ENCODE measurements at regions not wholly inside any gene's neighbourhood (a gene's known extent, or its start where the extent isn't known, plus 50 kb on each side); places are given as distances from the start of the nearest gene placed in this dataset.

GRCh38 chr9:89940625-89941024 lies 335.8 kb downstream of the GADD45G start:
- Histone ChIP-seq H3K27ac (ENCODE audit: low read length, poor library complexity, severe bottlenecking) (no peak overlapping the region), H2BK120ac (ENCODE audit: low read depth, low read length) (no peak overlapping the region), H3K79me1 (replicated peaks; ENCODE audit: low read length, poor library complexity, severe bottlenecking) (no peaks in the 10 kb centered on the region), H3K4ac (ENCODE audit: low read depth in 1 of 2, low read length in 2 of 2) (peak overlapping the region in 1 of 2 experiments; percentile 70), H2BK12ac (ENCODE audit: low read length in 2 of 2) (peak overlapping the region; percentile 33 to 46), H3K9ac (ENCODE audit: low read length) (no peak overlapping the region), H3K4me3 (ENCODE audit: insufficient read depth in 1 of 2, low read depth in 1 of 2, low read length in 2 of 2) (no peak overlapping the region), H3K14ac (ENCODE audit: low read length in 2 of 2) (peak overlapping the region in 1 of 2 experiments; percentile 6), H2BK5ac (ENCODE audit: low read depth, low read length, poor library complexity, severe bottlenecking) (no peak overlapping the region), H2BK15ac (ENCODE audit: low read depth, poor library complexity, severe bottlenecking) (no peak overlapping the region), H3K4me2 (ENCODE audit: low read length, poor library complexity, severe bottlenecking) (no peak overlapping the region), H3K36me3 (ENCODE audit: control insufficient read depth in 1 of 2, insufficient read depth in 2 of 2, low read depth in 1 of 2, low read length in 2 of 2) (no peaks in the 10 kb centered on the region), H2AK5ac (ENCODE audit: low read length, severe bottlenecking) (no peak overlapping the region), H3K27me3 (ENCODE audit: control insufficient read depth in 1 of 2, insufficient read depth in 1 of 2, low read length in 2 of 2) (peaks cover 16 to 32% of the 10 kb centered on the region in 2 experiments), H2AFZ (ENCODE audit: low read depth, low read length) (no peak overlapping the region), H3K4me1 (ENCODE audit: control insufficient read depth, insufficient read depth, low read depth, low read length) (peaks cover 13% of the 10 kb centered on the region), H3K23ac (ENCODE audit: low read length in 2 of 2) (no peak overlapping the region), H3K9me3 (ENCODE audit: control insufficient read depth, low read length) (no peaks in the 10 kb centered on the region), H4K8ac (ENCODE audit: low read length) (no peak overlapping the region), H4K91ac (ENCODE audit: low read length) (peak overlapping the region; percentile 61), H3K18ac (ENCODE audit: low read depth in 1 of 2, low read length in 2 of 2) (peak overlapping the region in 1 of 2 experiments; percentile 72)
- WGBS: 24% methylated on average over 5 of the region's 5 CpGs
- peak; percentile 44 for DNase-seq

GRCh38 chr9:89941875-89942274 lies 337.1 kb downstream of the GADD45G start:
- Histone ChIP-seq H3K9ac (ENCODE audit: low read length) (no peak overlapping the region), H3K23ac (ENCODE audit: low read length in 2 of 2) (no peak overlapping the region), H3K36me3 (ENCODE audit: control insufficient read depth in 1 of 2, insufficient read depth in 2 of 2, low read depth in 1 of 2, low read length in 2 of 2) (no peaks in the 10 kb centered on the region), H2BK12ac (ENCODE audit: low read length in 2 of 2) (no peak overlapping the region), H3K4ac (ENCODE audit: low read depth in 1 of 2, low read length in 2 of 2) (no peak overlapping the region), H2AK5ac (ENCODE audit: low read length, severe bottlenecking) (no peak overlapping the region), H3K4me1 (ENCODE audit: control insufficient read depth, insufficient read depth, low read depth, low read length) (peaks cover 13% of the 10 kb centered on the region), H3K4me2 (ENCODE audit: low read length, poor library complexity, severe bottlenecking) (no peak overlapping the region), H3K27ac (ENCODE audit: low read length, poor library complexity, severe bottlenecking) (no peak overlapping the region), H3K18ac (ENCODE audit: low read depth in 1 of 2, low read length in 2 of 2) (peak overlapping the region in 1 of 2 experiments; percentile 0), H2BK5ac (ENCODE audit: low read depth, low read length, poor library complexity, severe bottlenecking) (no peak overlapping the region), H4K91ac (ENCODE audit: low read length) (no peak overlapping the region), H3K4me3 (ENCODE audit: insufficient read depth in 1 of 2, low read depth in 1 of 2, low read length in 2 of 2) (no peak overlapping the region), H4K8ac (ENCODE audit: low read length) (no peak overlapping the region), H3K9me3 (ENCODE audit: control insufficient read depth, low read length) (no peaks in the 10 kb centered on the region), H3K27me3 (ENCODE audit: control insufficient read depth in 1 of 2, insufficient read depth in 1 of 2, low read length in 2 of 2) (peaks cover 16 to 30% of the 10 kb centered on the region in 2 experiments), H2BK15ac (ENCODE audit: low read depth, poor library complexity, severe bottlenecking) (no peak overlapping the region), H2BK120ac (ENCODE audit: low read depth, low read length) (no peak overlapping the region), H3K79me1 (replicated peaks; ENCODE audit: low read length, poor library complexity, severe bottlenecking) (no peaks in the 10 kb centered on the region), H2AFZ (ENCODE audit: low read depth, low read length) (no peak overlapping the region), H3K14ac (ENCODE audit: low read length in 2 of 2) (no peak overlapping the region)
- WGBS: 0% methylated on average over 1 of the region's 2 CpGs
- DNase-seq: peak; percentile 95

GRCh38 chr9:89942643-89943042 lies 337.8 kb downstream of the GADD45G start:
- no peaks in the 10 kb centered on the region for H3K36me3 ChIP-seq (ENCODE audit: control insufficient read depth in 1 of 2, insufficient read depth in 2 of 2, low read depth in 1 of 2, low read length in 2 of 2)
- no peak overlapping the region for H4K91ac ChIP-seq (ENCODE audit: low read length)

GRCh38 chr9:89943309-89943708 lies 338.5 kb downstream of the GADD45G start:
- Histone ChIP-seq H3K9ac (ENCODE audit: low read length) (no peak overlapping the region), H3K4me3 (ENCODE audit: insufficient read depth in 1 of 2, low read depth in 1 of 2, low read length in 2 of 2) (no peak overlapping the region), H3K4ac (ENCODE audit: low read depth in 1 of 2, low read length in 2 of 2) (no peak overlapping the region), H4K91ac (ENCODE audit: low read length) (no peak overlapping the region), H3K9me3 (ENCODE audit: control insufficient read depth, low read length) (no peaks in the 10 kb centered on the region), H3K23ac (ENCODE audit: low read length in 2 of 2) (no peak overlapping the region), H3K27ac (ENCODE audit: low read length, poor library complexity, severe bottlenecking) (no peak overlapping the region), H2BK5ac (ENCODE audit: low read depth, low read length, poor library complexity, severe bottlenecking) (no peak overlapping the region), H3K4me2 (ENCODE audit: low read length, poor library complexity, severe bottlenecking) (no peak overlapping the region), H3K36me3 (ENCODE audit: control insufficient read depth in 1 of 2, insufficient read depth in 2 of 2, low read depth in 1 of 2, low read length in 2 of 2) (no peaks in the 10 kb centered on the region), H3K4me1 (ENCODE audit: control insufficient read depth, insufficient read depth, low read depth, low read length) (peaks cover 13% of the 10 kb centered on the region), H4K8ac (ENCODE audit: low read length) (no peak overlapping the region), H2AK5ac (ENCODE audit: low read length, severe bottlenecking) (no peak overlapping the region), H2AFZ (ENCODE audit: low read depth, low read length) (no peak overlapping the region), H3K18ac (ENCODE audit: low read depth in 1 of 2, low read length in 2 of 2) (peak overlapping the region in 1 of 2 experiments; percentile 53), H2BK120ac (ENCODE audit: low read depth, low read length) (no peak overlapping the region), H3K79me1 (replicated peaks; ENCODE audit: low read length, poor library complexity, severe bottlenecking) (no peaks in the 10 kb centered on the region), H3K14ac (ENCODE audit: low read length in 2 of 2) (no peak overlapping the region), H2BK12ac (ENCODE audit: low read length in 2 of 2) (no peak overlapping the region), H3K27me3 (ENCODE audit: control insufficient read depth in 1 of 2, insufficient read depth in 1 of 2, low read length in 2 of 2) (peaks cover 16 to 27% of the 10 kb centered on the region in 2 experiments), H2BK15ac (ENCODE audit: low read depth, poor library complexity, severe bottlenecking) (no peak overlapping the region)
- WGBS: 92% methylated on average over 2 of the region's 2 CpGs
- DNase-seq: no peak

More at GRCh38 chr9:89942643-89943042, 337.8 kb downstream of the GADD45G start:
- peak overlapping the region; percentile 9 to 83 for H3K18ac ChIP-seq (ENCODE audit: low read depth in 1 of 2, low read length in 2 of 2)
- no peak overlapping the region for H2BK5ac ChIP-seq (ENCODE audit: low read depth, low read length, poor library complexity, severe bottlenecking)
- H3K9ac ChIP-seq (ENCODE audit: low read length): no peak overlapping the region
- 90% methylated on average over 7 of the region's 7 CpGs for WGBS
- H2BK12ac ChIP-seq (ENCODE audit: low read length in 2 of 2): peak overlapping the region; percentile 2 to 40
- DNase-seq: no peak
- H2BK15ac ChIP-seq (ENCODE audit: low read depth, poor library complexity, severe bottlenecking): peak overlapping the region; percentile 33
- H3K4me3 ChIP-seq (ENCODE audit: insufficient read depth in 1 of 2, low read depth in 1 of 2, low read length in 2 of 2): no peak overlapping the region
- no peak overlapping the region for H3K14ac ChIP-seq (ENCODE audit: low read length in 2 of 2)
- H3K23ac ChIP-seq (ENCODE audit: low read length in 2 of 2): no peak overlapping the region
- peaks cover 16 to 27% of the 10 kb centered on the region in 2 experiments for H3K27me3 ChIP-seq (ENCODE audit: control insufficient read depth in 1 of 2, insufficient read depth in 1 of 2, low read length in 2 of 2)
- no peak overlapping the region for H3K27ac ChIP-seq (ENCODE audit: low read length, poor library complexity, severe bottlenecking)
- no peak overlapping the region for H3K4me2 ChIP-seq (ENCODE audit: low read length, poor library complexity, severe bottlenecking)
- H3K4me1 ChIP-seq (ENCODE audit: control insufficient read depth, insufficient read depth, low read depth, low read length): peaks cover 13% of the 10 kb centered on the region
- peak overlapping the region; percentile 50 for H2AK5ac ChIP-seq (ENCODE audit: low read length, severe bottlenecking)
- no peaks in the 10 kb centered on the region for H3K9me3 ChIP-seq (ENCODE audit: control insufficient read depth, low read length)
- no peak overlapping the region for H2AFZ ChIP-seq (ENCODE audit: low read depth, low read length)
- H4K8ac ChIP-seq (ENCODE audit: low read length): no peak overlapping the region
- peak overlapping the region in 1 of 2 experiments; percentile 58 for H3K4ac ChIP-seq (ENCODE audit: low read depth in 1 of 2, low read length in 2 of 2)
- no peak overlapping the region for H2BK120ac ChIP-seq (ENCODE audit: low read depth, low read length)
- no peaks in the 10 kb centered on the region for H3K79me1 ChIP-seq (replicated peaks; ENCODE audit: low read length, poor library complexity, severe bottlenecking)
